ENCODE measurements at regions not wholly inside any gene's neighbourhood (a gene's known extent, or its start where the extent isn't known, plus 50 kb on each side); places are given as distances from the start of the nearest gene placed in this dataset.

GRCh38 chrX:8010105-8010504, 82.9 kb upstream of the PNPLA4 start:
- H3K36me3 Mint-ChIP-seq = no peaks in the 10 kb centered on the region

GRCh38 chrX:8005678-8006347, 78.6 kb upstream of the PNPLA4 start:
- WGBS (ENCODE audit: insufficient coverage) = no CpG with 5 or more reads among the region's 2 CpGs
- H3K27me3 ChIP-seq (ENCODE audit: control insufficient read depth in 2 of 2, insufficient read depth in 2 of 2, low read length in 2 of 2) = no peaks in the 10 kb centered on the region
- Mint-ChIP-seq H3K4me1 (no peaks in the 10 kb centered on the region), H3K9me3 (peaks cover 0 to 2% (median 0%) of the 10 kb centered on the region in 7 donors), H3K36me3 (peaks cover 0 to 2% of the 10 kb centered on the region in 2 donors), H3K27ac (no peak overlapping the region), H3K4me3 (no peak overlapping the region), H3K27me3 (ENCODE audit: low read depth in 3 of 3) (peaks cover 0 to 1% (median 0%) of the 10 kb centered on the region in 3 donors)
- no peak overlapping the region for H3K4me2 ChIP-seq (replicated peaks; ENCODE audit: extremely low read depth, low read length, poor library complexity, severe bottlenecking)
- no peak overlapping the region for H3K9ac ChIP-seq (ENCODE audit: insufficient read depth, low read length, poor library complexity, severe bottlenecking)
- no peaks in the 10 kb centered on the region for H3K9me3 ChIP-seq (replicated peaks in 1 of 2; ENCODE audit: control insufficient read depth in 1 of 2, insufficient read depth in 1 of 2, low read length in 2 of 2)
- TF ChIP-seq CTCF (IDR thresholded peaks at IDR 0.05) = no peak
- H3K4me1 ChIP-seq (ENCODE audit: control insufficient read depth in 1 of 2, insufficient read depth in 2 of 2, low read length in 2 of 2) = no peaks in the 10 kb centered on the region
- no peak overlapping the region for H3K27ac ChIP-seq (ENCODE audit: low read depth in 1 of 2, low read length in 2 of 2)
- no peak for DNase-seq
- no peaks in the 10 kb centered on the region for H3K36me3 ChIP-seq (replicated peaks in 1 of 2; ENCODE audit: control insufficient read depth in 1 of 2, insufficient read depth in 2 of 2, low read length in 2 of 2)
- no peak overlapping the region for H3K4me3 ChIP-seq (replicated peaks in 1 of 3; ENCODE audit: low read depth in 2 of 3, low read length in 3 of 3)
- intact Hi-C loops (cut with micrococcal nuclease) = no loop called here
- no peak overlapping the region for H2AFZ ChIP-seq (ENCODE audit: insufficient read depth, low read depth, low read length, poor library complexity, severe bottlenecking)
- no peaks in the 10 kb centered on the region for H4K20me1 ChIP-seq (ENCODE audit: insufficient read depth, low read length)
- no peaks in the 10 kb centered on the region for H3K79me2 ChIP-seq (ENCODE audit: insufficient read depth, low read length)

More at GRCh38 chrX:8010105-8010504, 82.9 kb upstream of the PNPLA4 start:
- intact Hi-C loops (cut with micrococcal nuclease) = no loop called here
- no peak overlapping the region for H3K27ac ChIP-seq (ENCODE audit: low read depth in 1 of 2, low read length in 2 of 2)
- no peaks in the 10 kb centered on the region for H3K79me2 ChIP-seq (ENCODE audit: insufficient read depth, low read length)
- H3K36me3 ChIP-seq (replicated peaks in 1 of 2; ENCODE audit: control insufficient read depth in 1 of 2, insufficient read depth in 2 of 2, low read length in 2 of 2) = no peaks in the 10 kb centered on the region
- no peak overlapping the region for H3K27ac Mint-ChIP-seq
- no peaks in the 10 kb centered on the region for H3K9me3 ChIP-seq (replicated peaks in 1 of 2; ENCODE audit: control insufficient read depth in 1 of 2, insufficient read depth in 1 of 2, low read length in 2 of 2)
- H3K9ac ChIP-seq (ENCODE audit: insufficient read depth, low read length, poor library complexity, severe bottlenecking) = no peak overlapping the region
- no peak for DNase-seq
- no peaks in the 10 kb centered on the region for H3K9me3 Mint-ChIP-seq
- no peak for TF ChIP-seq CTCF (IDR thresholded peaks at IDR 0.05)
- WGBS (ENCODE audit: insufficient coverage) = no CpG with 5 or more reads among the region's 4 CpGs
- no peak overlapping the region for H3K4me3 Mint-ChIP-seq
- no peak overlapping the region for H3K4me3 ChIP-seq (replicated peaks in 1 of 3; ENCODE audit: low read depth in 2 of 3, low read length in 3 of 3)
- H3K27me3 Mint-ChIP-seq (ENCODE audit: low read depth in 3 of 3) = peaks cover 0 to 1% (median 0%) of the 10 kb centered on the region in 3 donors
- no peaks in the 10 kb centered on the region for H3K4me1 ChIP-seq (ENCODE audit: control insufficient read depth in 1 of 2, insufficient read depth in 2 of 2, low read length in 2 of 2)
- H4K20me1 ChIP-seq (ENCODE audit: insufficient read depth, low read length) = no peaks in the 10 kb centered on the region
- no peak overlapping the region for H2AFZ ChIP-seq (ENCODE audit: insufficient read depth, low read depth, low read length, poor library complexity, severe bottlenecking)
- H3K4me1 Mint-ChIP-seq = no peaks in the 10 kb centered on the region
- no peaks in the 10 kb centered on the region for H3K27me3 ChIP-seq (ENCODE audit: control insufficient read depth in 2 of 2, insufficient read depth in 2 of 2, low read length in 2 of 2)
- H3K4me2 ChIP-seq (replicated peaks; ENCODE audit: extremely low read depth, low read length, poor library complexity, severe bottlenecking) = no peak overlapping the region
